SK-N-SH (cell line): ENCODE measurements at regions not wholly inside any gene's neighbourhood (a gene's known extent, or its start where the extent isn't known, plus 50 kb on each side); places are given as distances from the start of the nearest gene placed in this dataset.

Experiments
- EZH2phosphoT487 ChIP-seq: fragments of 200-600 bp; sonication (generic); IDR thresholded peaks from 2 replicates; pipeline ENCODE4 v1.6.1; 2017; ENCODE audit warnings: low read depth, mixed run types, mild to moderate bottlenecking, antibody characterized with exemption, moderate library complexity, borderline replicate concordance
- GABPA ChIP-seq: IDR thresholded peaks from 2 replicates; pipeline ENCODE4 v1.4.0; 2012; ENCODE audit warnings: low read depth, mild to moderate bottlenecking
- NRF1 ChIP-seq: IDR thresholded peaks from 2 replicates; pipeline ENCODE4 v1.6.1; 2012; ENCODE audit warnings: low read depth, mild to moderate bottlenecking, low read length
- SIN3A ChIP-seq: IDR thresholded peaks from 2 replicates; pipeline ENCODE4 v1.6.1; 2012; ENCODE audit warnings: low read depth, mild to moderate bottlenecking, low read length, moderate library complexity, borderline replicate concordance
- TAF1 ChIP-seq: IDR thresholded peaks from 2 replicates; pipeline ENCODE4 v1.6.1; 2012; ENCODE audit warnings: low read depth, mild to moderate bottlenecking, low read length, moderate library complexity, borderline replicate concordance
- YY1 ChIP-seq: IDR thresholded peaks from 2 replicates; pipeline ENCODE4 v1.4.0; 2012; ENCODE audit warnings: low read depth, mild to moderate bottlenecking
- TF ChIP-seq, protein P1 (sequence below): fragments of 200-600 bp; sonication (generic); IDR thresholded peaks from 2 replicates; pipeline ENCODE4 v1.6.1; 2017; ENCODE audit warnings: antibody characterized with exemption, mild to moderate bottlenecking, moderate library complexity
- TF ChIP-seq, protein P2 (sequence below): IDR thresholded peaks from 2 replicates; pipeline ENCODE4 v1.4.0; 2012; ENCODE audit warnings: low read depth
- TF ChIP-seq, protein P3 (sequence below): fragments of 150-350 bp; IDR thresholded peaks from 2 replicates; pipeline ENCODE4 v1.6.1; 2017; ENCODE audit warnings: antibody characterized with exemption, low read length, low read depth, borderline replicate concordance
- TF ChIP-seq, protein P4 (sequence below): IDR thresholded peaks from 2 replicates; pipeline ENCODE4 v1.4.0; 2012; ENCODE audit warnings: low read depth, borderline replicate concordance

DNA sequence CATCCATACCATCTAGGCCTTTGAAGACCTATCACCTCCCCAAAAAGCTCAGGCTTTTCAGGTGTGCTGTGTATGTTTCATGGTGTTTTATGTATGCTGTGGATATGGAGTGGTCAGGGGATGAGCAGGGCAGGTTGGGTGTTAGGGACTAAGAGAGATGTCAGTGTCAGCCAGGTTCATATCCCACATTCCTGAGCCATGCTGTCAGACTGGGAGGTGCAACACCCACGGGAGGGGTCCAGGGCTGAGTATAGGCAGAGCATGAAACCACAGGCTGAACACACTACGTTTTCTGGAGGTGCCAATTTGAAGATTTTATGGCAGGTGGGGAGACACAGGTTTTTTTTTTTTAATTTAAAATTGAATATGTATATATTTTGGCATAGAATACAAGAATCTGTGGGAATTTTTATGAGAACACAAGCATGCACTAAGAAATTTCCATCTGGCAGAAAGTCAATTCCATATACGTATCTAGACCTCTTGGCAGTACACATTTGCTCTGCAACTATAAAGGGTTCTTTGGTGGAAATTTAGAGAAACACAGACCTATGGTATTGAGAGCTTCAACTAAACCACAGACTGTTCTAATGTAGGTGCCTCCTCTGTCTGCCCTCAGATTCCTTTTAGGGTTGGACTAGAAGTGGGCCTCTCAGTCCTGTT, 101.9 kb upstream of the RNU6-1 start:
- no peak for TF ChIP-seq GABPA
- TF ChIP-seq, protein P1, sequence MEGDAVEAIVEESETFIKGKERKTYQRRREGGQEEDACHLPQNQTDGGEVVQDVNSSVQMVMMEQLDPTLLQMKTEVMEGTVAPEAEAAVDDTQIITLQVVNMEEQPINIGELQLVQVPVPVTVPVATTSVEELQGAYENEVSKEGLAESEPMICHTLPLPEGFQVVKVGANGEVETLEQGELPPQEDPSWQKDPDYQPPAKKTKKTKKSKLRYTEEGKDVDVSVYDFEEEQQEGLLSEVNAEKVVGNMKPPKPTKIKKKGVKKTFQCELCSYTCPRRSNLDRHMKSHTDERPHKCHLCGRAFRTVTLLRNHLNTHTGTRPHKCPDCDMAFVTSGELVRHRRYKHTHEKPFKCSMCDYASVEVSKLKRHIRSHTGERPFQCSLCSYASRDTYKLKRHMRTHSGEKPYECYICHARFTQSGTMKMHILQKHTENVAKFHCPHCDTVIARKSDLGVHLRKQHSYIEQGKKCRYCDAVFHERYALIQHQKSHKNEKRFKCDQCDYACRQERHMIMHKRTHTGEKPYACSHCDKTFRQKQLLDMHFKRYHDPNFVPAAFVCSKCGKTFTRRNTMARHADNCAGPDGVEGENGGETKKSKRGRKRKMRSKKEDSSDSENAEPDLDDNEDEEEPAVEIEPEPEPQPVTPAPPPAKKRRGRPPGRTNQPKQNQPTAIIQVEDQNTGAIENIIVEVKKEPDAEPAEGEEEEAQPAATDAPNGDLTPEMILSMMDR, result no peak
- TF ChIP-seq, protein P2, sequence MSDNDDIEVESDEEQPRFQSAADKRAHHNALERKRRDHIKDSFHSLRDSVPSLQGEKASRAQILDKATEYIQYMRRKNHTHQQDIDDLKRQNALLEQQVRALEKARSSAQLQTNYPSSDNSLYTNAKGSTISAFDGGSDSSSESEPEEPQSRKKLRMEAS, result no peak
- TF ChIP-seq SIN3A, result no peak
- no peak for TF ChIP-seq YY1
- TF ChIP-seq TAF1, result no peak
- no peak for TF ChIP-seq EZH2phosphoT487
- TF ChIP-seq, protein P3, sequence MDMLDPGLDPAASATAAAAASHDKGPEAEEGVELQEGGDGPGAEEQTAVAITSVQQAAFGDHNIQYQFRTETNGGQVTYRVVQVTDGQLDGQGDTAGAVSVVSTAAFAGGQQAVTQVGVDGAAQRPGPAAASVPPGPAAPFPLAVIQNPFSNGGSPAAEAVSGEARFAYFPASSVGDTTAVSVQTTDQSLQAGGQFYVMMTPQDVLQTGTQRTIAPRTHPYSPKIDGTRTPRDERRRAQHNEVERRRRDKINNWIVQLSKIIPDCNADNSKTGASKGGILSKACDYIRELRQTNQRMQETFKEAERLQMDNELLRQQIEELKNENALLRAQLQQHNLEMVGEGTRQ, result no peak
- TF ChIP-seq, protein P4, sequence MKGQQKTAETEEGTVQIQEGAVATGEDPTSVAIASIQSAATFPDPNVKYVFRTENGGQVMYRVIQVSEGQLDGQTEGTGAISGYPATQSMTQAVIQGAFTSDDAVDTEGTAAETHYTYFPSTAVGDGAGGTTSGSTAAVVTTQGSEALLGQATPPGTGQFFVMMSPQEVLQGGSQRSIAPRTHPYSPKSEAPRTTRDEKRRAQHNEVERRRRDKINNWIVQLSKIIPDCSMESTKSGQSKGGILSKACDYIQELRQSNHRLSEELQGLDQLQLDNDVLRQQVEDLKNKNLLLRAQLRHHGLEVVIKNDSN, result no peak
- TF ChIP-seq NRF1, result no peak
